H1 (cell line): ENCODE measurements at regions not wholly inside any gene's neighbourhood (a gene's known extent, or its start where the extent isn't known, plus 50 kb on each side); places are given as distances from the start of the nearest gene placed in this dataset.

ENCODE experiments used
- CBX5 ChIP-seq: fragments of 300-800, 300-1000 bp; sonication (generic); IDR thresholded peaks from 2 replicates; pipeline ENCODE4 v1.7.1; 2016; ENCODE audit warnings: antibody characterized with exemption, low read length, low read depth
- CHD2 ChIP-seq: IDR thresholded peaks from 2 replicates; pipeline ENCODE4 v1.6.1; 2012; ENCODE audit warnings: low read length, improper control_type of control experiment
- HDAC2 ChIP-seq, 2 experiments: fragments of 300-600 bp in 1 of 2; sonication (generic) in 1 of 2; IDR thresholded peaks; 2 replicates each; pipeline ENCODE4 v1.6.1; 2011 to 2012; ENCODE audit warnings: low read depth in 2 of 2, low read length in 2 of 2, mild to moderate bottlenecking in 2 of 2, moderate library complexity in 2 of 2, borderline replicate concordance in 1 of 2, inconsistent platforms in 1 of 2
- KDM5A ChIP-seq: fragments of 200-600 bp; IDR thresholded peaks from 2 replicates; pipeline ENCODE4 v1.7.1; 2012; ENCODE audit warnings: mild to moderate bottlenecking, low read length, inconsistent platforms, mixed read lengths
- MAFK ChIP-seq: IDR thresholded peaks from 2 replicates; pipeline ENCODE4 v1.6.1; 2012; ENCODE audit warnings: low read depth, mild to moderate bottlenecking, improper control_type of control experiment, low read length
- TAF1 ChIP-seq: IDR thresholded peaks from 2 replicates; pipeline ENCODE4 v1.6.1; 2011; ENCODE audit warnings: mild to moderate bottlenecking, low read depth, low read length
- TAF7 ChIP-seq: optimal IDR thresholded peaks from 2 replicates; pipeline ENCODE3; 2011; ENCODE audit warnings: low read depth, mild to moderate bottlenecking, inconsistent platforms, low read length, moderate library complexity, borderline replicate concordance

GRCh38 chr9:97779608-97780007, 73.4 kb upstream of the FOXE1 start (continued):
- TF ChIP-seq KDM5A, result no peak
- TF ChIP-seq CHD2, result no peak
- TF ChIP-seq TAF1, result no peak
- TF ChIP-seq MAFK, result no peak
- TF ChIP-seq CBX5, result no peak
- no peak for TF ChIP-seq TAF7
- TF ChIP-seq HDAC2 (IDR thresholded peaks at IDR 0.05; ENCODE audit: borderline replicate concordance in 1 of 2, low read depth in 2 of 2, low read length in 2 of 2), result no peak
